Endothelial cell of umbilical vein (primary cell): ENCODE measurements at regions not wholly inside any gene's neighbourhood (a gene's known extent, or its start where the extent isn't known, plus 50 kb on each side); places are given as distances from the start of the nearest gene placed in this dataset.

Experiments
- BruUV-seq: library from RNA; stranded (reverse); fragments of 400-500 nt; replicated peaks from 2 replicates; lab custom pipeline; 2021; lab: Mats Ljungman, UMichigan
- CTCF ChIA-PET: fragments of 300-600, 350-600 bp; sonication (Branson Sonifier 250); formaldehyde crosslinking; loops from one replicate; lab custom pipeline; 2021; ENCODE audit warnings: antibody characterized with exemption, inconsistent platforms; lab: Charles Lee
- POLR2A ChIA-PET: fragments of 300-600, 350-600 bp; sonication (Branson Sonifier 250); formaldehyde crosslinking; loops from one replicate; lab custom pipeline; 2021; ENCODE audit warnings: antibody characterized with exemption, inconsistent platforms; lab: Charles Lee
- DNase-seq: peaks from one replicate; pipeline ENCODE4 v3.0.0-alpha.2; 2011; ENCODE audit warnings: low read depth, low spot score
- FAIRE-seq: peaks from 2 replicates; lab custom pipeline; 2011; peaks lifted over from hg19 to GRCh38; lab: Jason Lieb, UNC
- H2AFZ ChIP-seq: 2 replicates; pipeline ENCODE4 v1.6.0; 2012; ENCODE audit warnings: low read depth, low read length, control low read depth, inconsistent platforms
- H3K27ac ChIP-seq: 2 replicates; pipeline ENCODE4 v1.5.1; 2011; ENCODE audit warnings: low read depth, mild to moderate bottlenecking, control low read depth, low read length, moderate library complexity; ENCODE audit not compliant: insufficient read depth
- H3K27me3 ChIP-seq, 2 experiments: 2 replicates each; pipeline versions ENCODE4 v1.6.0 to v1.6.1; 2011; ENCODE audit warnings: low read length in 2 of 2, mixed read lengths in 1 of 2; ENCODE audit not compliant: control insufficient read depth in 2 of 2, insufficient read depth in 2 of 2
- H3K36me3 ChIP-seq, 2 experiments: 2 replicates in 1 of 2; 3 replicates in 1 of 2; pipeline ENCODE4 v1.5.1; 2011; ENCODE audit warnings: low read length in 2 of 2, mild to moderate bottlenecking in 1 of 2, moderate library complexity in 1 of 2; ENCODE audit not compliant: control insufficient read depth in 2 of 2, insufficient read depth in 2 of 2; ENCODE audit errors: extremely low read depth in 1 of 2
- H3K4me1 ChIP-seq: 3 replicates; pipeline ENCODE4 v1.5.1; 2011; ENCODE audit warnings: mild to moderate bottlenecking, low read length; ENCODE audit not compliant: control insufficient read depth, insufficient read depth; ENCODE audit errors: extremely low read depth
- H3K4me2 ChIP-seq: 2 replicates; pipeline ENCODE4 v1.6.1; 2011; ENCODE audit warnings: low read length, control low read depth, mixed read lengths; ENCODE audit not compliant: insufficient read depth
- H3K4me3 ChIP-seq, 3 experiments: fragments of 200-600 bp in 1 of 3; sonication (generic), shearing (Covaris generic) in 1 of 3; replicated peaks in 1 of 3; 2 replicates each; pipeline ENCODE4 v1.5.1; 2011 to 2016; ENCODE audit warnings: control low read depth in 3 of 3, low read length in 3 of 3, mild to moderate bottlenecking in 2 of 3, inconsistent platforms in 1 of 3, low read depth in 1 of 3, moderate library complexity in 1 of 3; ENCODE audit not compliant: insufficient read depth in 1 of 3
- H3K79me2 ChIP-seq: 2 replicates; pipeline ENCODE4 v1.6.0; 2012; ENCODE audit warnings: low read length, inconsistent platforms; ENCODE audit not compliant: control insufficient read depth, insufficient read depth
- H3K9ac ChIP-seq: replicated peaks from 2 replicates; pipeline ENCODE3; 2011; ENCODE audit warnings: low read length, control low read depth; ENCODE audit not compliant: insufficient read depth; ENCODE audit errors: extremely low read depth
- H3K9me1 ChIP-seq: replicated peaks from 3 replicates; pipeline ENCODE4 v1.6.0; 2011; ENCODE audit warnings: mild to moderate bottlenecking, low read length; ENCODE audit not compliant: control insufficient read depth, insufficient read depth; ENCODE audit errors: extremely low read depth
- H3K9me3 ChIP-seq: replicated peaks from 2 replicates; pipeline ENCODE4 v1.5.1; 2012; ENCODE audit warnings: low read length, inconsistent platforms; ENCODE audit not compliant: control insufficient read depth, insufficient read depth
- H4K20me1 ChIP-seq: replicated peaks from 2 replicates; pipeline ENCODE3; 2011; ENCODE audit warnings: mild to moderate bottlenecking, low read length; ENCODE audit not compliant: control insufficient read depth, insufficient read depth; ENCODE audit errors: extremely low read depth
- CTCF ChIP-seq, 2 donors: IDR thresholded peaks; 1 replicate in 1 of 2; 2 replicates in 1 of 2; pipeline ENCODE4 v1.5.1; 2011; ENCODE audit warnings: low read length in 2 of 2, mild to moderate bottlenecking in 2 of 2, moderate library complexity in 2 of 2, control low read depth in 1 of 2, inconsistent platforms in 1 of 2, low read depth in 1 of 2; ENCODE audit not compliant: insufficient read depth in 1 of 2; ENCODE audit errors: extremely low read depth in 1 of 2
- EZH2 ChIP-seq: IDR thresholded peaks from 2 replicates; pipeline ENCODE4 v1.6.1; 2012; ENCODE audit warnings: borderline replicate concordance, low read depth, mild to moderate bottlenecking, moderate library complexity, low read length, inconsistent platforms; ENCODE audit not compliant: severe bottlenecking
- FOS ChIP-seq: IDR thresholded peaks from 2 replicates; pipeline ENCODE4 v1.6.1; 2011; ENCODE audit warnings: mild to moderate bottlenecking, low read length, moderate library complexity, borderline replicate concordance; ENCODE audit not compliant: insufficient read depth
- GATA2 ChIP-seq: IDR thresholded peaks from 2 replicates; pipeline ENCODE4 v1.7.0; 2011; ENCODE audit warnings: low read depth, mild to moderate bottlenecking, moderate library complexity, mixed read lengths, low read length; ENCODE audit not compliant: insufficient read length, insufficient read depth
- JUN ChIP-seq: IDR thresholded peaks from 2 replicates; pipeline ENCODE4 v1.6.1; 2011; ENCODE audit warnings: borderline replicate concordance, low read depth; ENCODE audit not compliant: insufficient read length, insufficient read depth
- MYC ChIP-seq: IDR thresholded peaks from one replicate; pipeline ENCODE4 v1.6.1; 2011; ENCODE audit warnings: mild to moderate bottlenecking, low read depth, low read length
- POLR2A ChIP-seq: IDR thresholded peaks from 2 replicates; pipeline ENCODE4 v1.6.1; 2012; ENCODE audit warnings: low read depth, mild to moderate bottlenecking, control low read depth, low read length
- POLR2AphosphoS5 ChIP-seq: IDR thresholded peaks from 2 replicates; pipeline ENCODE4 v1.6.1; 2012; ENCODE audit warnings: low read depth, mild to moderate bottlenecking, control low read depth, low read length, moderate library complexity; ENCODE audit not compliant: insufficient read depth
- dilution Hi-C: fragments of 300-500 bp; cut with MboI; formaldehyde crosslinking; loops from one replicate; pipeline ENCODE4 v1.15.0; 2019; ENCODE audit warnings: low sequenced_read_pairs; ENCODE audit not compliant: extremely low pct_ligation_motif_present
- intact Hi-C: fragments of 100-400 bp; cut with micrococcal nuclease; formaldehyde crosslinking; loops from one replicate; pipeline ENCODE4 v1.10.0; 2022
- TF ChIP-seq, protein P1 (sequence below): IDR thresholded peaks from 2 replicates; pipeline ENCODE4 v1.6.1; 2011; ENCODE audit not compliant: insufficient read depth, insufficient read length

GRCh38 chr1:190551638-190552037, 74.0 kb upstream of the BRINP3 start:
- DNase-seq: no peak
- intact Hi-C loops: no loop called here
- ChIA-PET POLR2A (no interaction called here), CTCF (no interaction called here)
- Histone ChIP-seq H3K9me1 (no peaks in the 10 kb centered on the region), H3K9ac (no peak overlapping the region), H4K20me1 (no peaks in the 10 kb centered on the region), H2AFZ (no peak overlapping the region), H3K27ac (no peak overlapping the region), H3K4me3 (no peak overlapping the region), H3K4me1 (no peaks in the 10 kb centered on the region), H3K79me2 (no peaks in the 10 kb centered on the region), H3K9me3 (no peaks in the 10 kb centered on the region), H3K27me3 (no peaks in the 10 kb centered on the region), H3K4me2 (no peak overlapping the region), H3K36me3 (no peaks in the 10 kb centered on the region)
- no peak for FAIRE-seq
- dilution Hi-C loops: no loop called here
- no peak for TF ChIP-seq POLR2AphosphoS5
- TF ChIP-seq JUN: no peak
- TF ChIP-seq, protein P1, sequence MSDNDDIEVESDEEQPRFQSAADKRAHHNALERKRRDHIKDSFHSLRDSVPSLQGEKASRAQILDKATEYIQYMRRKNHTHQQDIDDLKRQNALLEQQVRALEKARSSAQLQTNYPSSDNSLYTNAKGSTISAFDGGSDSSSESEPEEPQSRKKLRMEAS: no peak
- no peak for TF ChIP-seq GATA2
- TF ChIP-seq EZH2: no peak
- TF ChIP-seq FOS: no peak
- TF ChIP-seq POLR2A: no peak
- TF ChIP-seq MYC: no peak
- TF ChIP-seq CTCF (IDR thresholded peaks at IDR 0.05; ENCODE audit: extremely low read depth in 1 of 2, insufficient read depth in 1 of 2, low read depth in 1 of 2, low read length in 2 of 2): no peak
- BruUV-seq: no TSS peak
